GM12875 (cell line): ENCODE measurements at regions not wholly inside any gene's neighbourhood (a gene's known extent, or its start where the extent isn't known, plus 50 kb on each side); places are given as distances from the start of the nearest gene placed in this dataset.
A peak's percentile ranks its signal among the peaks of the same experiment; 100 is the strongest.

Experiments used
- H3K4me3 ChIP-seq: one replicate; pipeline ENCODE4 v1.5.1; 2011; ENCODE audit warnings: low read depth, low read length, control low read depth
- CTCF ChIP-seq: IDR thresholded peaks from 2 replicates; pipeline ENCODE4 v1.5.1; 2011; ENCODE audit warnings: low read depth, mild to moderate bottlenecking, control low read depth, inconsistent platforms, low read length, moderate library complexity, borderline replicate concordance; ENCODE audit not compliant: insufficient read depth

GRCh38 chr2:137846993-137847392 is 117.3 kb upstream of the HNMT start:
- no peak for TF ChIP-seq CTCF

GRCh38 chr2:137847443-137847842 is 116.8 kb upstream of the HNMT start:
- H3K4me3 ChIP-seq, result no peak overlapping the region
- TF ChIP-seq CTCF, result no peak

More at GRCh38 chr2:137846993-137847392, 117.3 kb upstream of the HNMT start:
- H3K4me3 ChIP-seq, result no peak overlapping the region

GRCh38 chr2:137857881-137858280 is 106.4 kb upstream of the HNMT start:
- no peak overlapping the region for H3K4me3 ChIP-seq
- TF ChIP-seq CTCF, result no peak

GRCh38 chr2:137862651-137863050 is 101.6 kb upstream of the HNMT start:
- no peak for TF ChIP-seq CTCF
- H3K4me3 ChIP-seq, result no peak overlapping the region

GRCh38 chr2:137865954-137866540 is 98.2 kb upstream of the HNMT start:
- TF ChIP-seq CTCF, result peak; percentile 67
- no peak overlapping the region for H3K4me3 ChIP-seq

GRCh38 chr2:137870682-137871081 is 93.6 kb upstream of the HNMT start:
- TF ChIP-seq CTCF, result no peak
- no peak overlapping the region for H3K4me3 ChIP-seq

GRCh38 chr2:137872577-137872976 is 91.7 kb upstream of the HNMT start:
- no peak for TF ChIP-seq CTCF
- H3K4me3 ChIP-seq, result no peak overlapping the region
